ENCODE measurements at regions not wholly inside any gene's neighbourhood (a gene's known extent, or its start where the extent isn't known, plus 50 kb on each side); places are given as distances from the start of the nearest gene placed in this dataset.

GRCh38 chr20:17856837-17857605 lies 111.6 kb downstream of the SNX5 start:
- WGBS, 2 donors: 89 to 93% methylated on average over 4 to 5 of the region's 5 CpGs
- no peaks in the 10 kb centered on the region for H3K36me3 ChIP-seq
- DNase-seq (no peak), ATAC-seq (ENCODE audit: low FRiP score in 2 of 2) (no peak)
- peaks cover 8 to 18% (median 12%) of the 10 kb centered on the region in 4 donors for H3K4me1 ChIP-seq
- TF ChIP-seq EP300 (IDR thresholded peaks at IDR 0.05): no peak
- TF ChIP-seq POLR2A (IDR thresholded peaks at IDR 0.05): no peak
- TF ChIP-seq POLR2AphosphoS5 (IDR thresholded peaks at IDR 0.05): no peak
- TF ChIP-seq, protein P1, sequence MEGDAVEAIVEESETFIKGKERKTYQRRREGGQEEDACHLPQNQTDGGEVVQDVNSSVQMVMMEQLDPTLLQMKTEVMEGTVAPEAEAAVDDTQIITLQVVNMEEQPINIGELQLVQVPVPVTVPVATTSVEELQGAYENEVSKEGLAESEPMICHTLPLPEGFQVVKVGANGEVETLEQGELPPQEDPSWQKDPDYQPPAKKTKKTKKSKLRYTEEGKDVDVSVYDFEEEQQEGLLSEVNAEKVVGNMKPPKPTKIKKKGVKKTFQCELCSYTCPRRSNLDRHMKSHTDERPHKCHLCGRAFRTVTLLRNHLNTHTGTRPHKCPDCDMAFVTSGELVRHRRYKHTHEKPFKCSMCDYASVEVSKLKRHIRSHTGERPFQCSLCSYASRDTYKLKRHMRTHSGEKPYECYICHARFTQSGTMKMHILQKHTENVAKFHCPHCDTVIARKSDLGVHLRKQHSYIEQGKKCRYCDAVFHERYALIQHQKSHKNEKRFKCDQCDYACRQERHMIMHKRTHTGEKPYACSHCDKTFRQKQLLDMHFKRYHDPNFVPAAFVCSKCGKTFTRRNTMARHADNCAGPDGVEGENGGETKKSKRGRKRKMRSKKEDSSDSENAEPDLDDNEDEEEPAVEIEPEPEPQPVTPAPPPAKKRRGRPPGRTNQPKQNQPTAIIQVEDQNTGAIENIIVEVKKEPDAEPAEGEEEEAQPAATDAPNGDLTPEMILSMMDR (IDR thresholded peaks at IDR 0.05): no peak
- H3K27me3 ChIP-seq: no peaks in the 10 kb centered on the region
- H3K9me3 ChIP-seq: no peaks in the 10 kb centered on the region
- H3K27ac ChIP-seq: no peak overlapping the region
- no peak overlapping the region for H3K4me3 ChIP-seq

GRCh38 chr20:17856024-17856564 lies 112.5 kb downstream of the SNX5 start:
- H3K36me3 ChIP-seq: no peaks in the 10 kb centered on the region
- peaks cover 8 to 18% (median 12%) of the 10 kb centered on the region in 4 donors for H3K4me1 ChIP-seq
- 59 to 66% methylated on average over 3 of the region's 3 CpGs for WGBS, 2 donors
- no peak overlapping the region for H3K4me3 ChIP-seq
- H3K27ac ChIP-seq: no peak overlapping the region
- no peaks in the 10 kb centered on the region for H3K27me3 ChIP-seq
- DNase-seq (no peak), ATAC-seq (ENCODE audit: low FRiP score in 2 of 2) (no peak)
- no peak for TF ChIP-seq POLR2A (IDR thresholded peaks at IDR 0.05)
- TF ChIP-seq EP300 (IDR thresholded peaks at IDR 0.05): no peak
- TF ChIP-seq, protein P1 (IDR thresholded peaks at IDR 0.05): no peak
- TF ChIP-seq POLR2AphosphoS5 (IDR thresholded peaks at IDR 0.05): no peak
- no peaks in the 10 kb centered on the region for H3K9me3 ChIP-seq

- Histone ChIP-seq H3K4me1 (peaks cover 9 to 16% (median 12%) of the 10 kb centered on the region in 4 donors), H3K27ac (no peak overlapping the region), H3K27me3 (no peaks in the 10 kb centered on the region), H3K9me3 (no peaks in the 10 kb centered on the region), H3K4me3 (no peak overlapping the region), H3K36me3 (no peaks in the 10 kb centered on the region)
- no peak for TF ChIP-seq POLR2AphosphoS5 (IDR thresholded peaks at IDR 0.05)
- TF ChIP-seq POLR2A (IDR thresholded peaks at IDR 0.05): no peak
- TF ChIP-seq, protein P1 (IDR thresholded peaks at IDR 0.05): no peak
- TF ChIP-seq EP300 (IDR thresholded peaks at IDR 0.05): no peak
- WGBS, 2 donors: 61 to 64% methylated on average over 4 of the region's 4 CpGs
- peak in 1 of 2 donors; percentile 54 for DNase-seq
- ATAC-seq (ENCODE audit: low FRiP score in 2 of 2): peak in 1 of 2 donors; percentile 22
Measured at GRCh38 chr20:17854307-17854903, 114.2 kb downstream of the SNX5 start.

GRCh38 chr20:17852323-17852722 lies 116.3 kb downstream of the SNX5 start:
- H3K4me1 ChIP-seq: peaks cover 4 to 13% (median 5%) of the 10 kb centered on the region in 4 donors
- no peak overlapping the region for H3K27ac ChIP-seq
- 78 to 82% methylated on average over 3 of the region's 3 CpGs for WGBS, 2 donors
- no peaks in the 10 kb centered on the region for H3K9me3 ChIP-seq
- no peaks in the 10 kb centered on the region for H3K27me3 ChIP-seq
- no peak for ATAC-seq (ENCODE audit: low FRiP score in 2 of 2)
- TF ChIP-seq, protein P1 (IDR thresholded peaks at IDR 0.05): no peak
- no peak overlapping the region for H3K4me3 ChIP-seq
- DNase-seq: no peak
- no peaks in the 10 kb centered on the region for H3K36me3 ChIP-seq
